Thyroid gland (tissue), 4 donors: ENCODE measurements at regions not wholly inside any gene's neighbourhood (a gene's known extent, or its start where the extent isn't known, plus 50 kb on each side); places are given as distances from the start of the nearest gene placed in this dataset.
"Not testable (repeated sequence)": the region's sequence is repeated elsewhere in the genome, so short reads cannot be mapped to it uniquely, and the experiment has no call there.

ENCODE experiments used
- POLR2A ChIP-seq, 2 donors: fragments of 450-650 bp; IDR thresholded peaks; one replicate each; pipeline ENCODE4 v1.6.1; 2017; ENCODE audit warnings: antibody characterized with exemption in 2 of 2, mild to moderate bottlenecking in 2 of 2, moderate library complexity in 1 of 2
- TF ChIP-seq, protein P1 (sequence below), 6 experiments: fragments of 200-600 bp in 3 of 6; fragments of 450-650 bp in 3 of 6; sonication (generic) in 3 of 6; IDR thresholded peaks; one replicate each; pipeline ENCODE4 v1.5.1; 2016 to 2019; ENCODE audit warnings: antibody characterized with exemption in 6 of 6, mild to moderate bottlenecking in 2 of 6, inconsistent platforms in 1 of 6, moderate library complexity in 1 of 6

- TF ChIP-seq, protein P1, sequence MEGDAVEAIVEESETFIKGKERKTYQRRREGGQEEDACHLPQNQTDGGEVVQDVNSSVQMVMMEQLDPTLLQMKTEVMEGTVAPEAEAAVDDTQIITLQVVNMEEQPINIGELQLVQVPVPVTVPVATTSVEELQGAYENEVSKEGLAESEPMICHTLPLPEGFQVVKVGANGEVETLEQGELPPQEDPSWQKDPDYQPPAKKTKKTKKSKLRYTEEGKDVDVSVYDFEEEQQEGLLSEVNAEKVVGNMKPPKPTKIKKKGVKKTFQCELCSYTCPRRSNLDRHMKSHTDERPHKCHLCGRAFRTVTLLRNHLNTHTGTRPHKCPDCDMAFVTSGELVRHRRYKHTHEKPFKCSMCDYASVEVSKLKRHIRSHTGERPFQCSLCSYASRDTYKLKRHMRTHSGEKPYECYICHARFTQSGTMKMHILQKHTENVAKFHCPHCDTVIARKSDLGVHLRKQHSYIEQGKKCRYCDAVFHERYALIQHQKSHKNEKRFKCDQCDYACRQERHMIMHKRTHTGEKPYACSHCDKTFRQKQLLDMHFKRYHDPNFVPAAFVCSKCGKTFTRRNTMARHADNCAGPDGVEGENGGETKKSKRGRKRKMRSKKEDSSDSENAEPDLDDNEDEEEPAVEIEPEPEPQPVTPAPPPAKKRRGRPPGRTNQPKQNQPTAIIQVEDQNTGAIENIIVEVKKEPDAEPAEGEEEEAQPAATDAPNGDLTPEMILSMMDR (IDR thresholded peaks at IDR 0.05), result not testable (repeated sequence)
- not testable (repeated sequence) for TF ChIP-seq POLR2A (IDR thresholded peaks at IDR 0.05)
Observed at GRCh38 chr15:28455537-28456475, 77.0 kb downstream of the GOLGA8G start.
